OCI-LY1 (cell line): ENCODE measurements at regions not wholly inside any gene's neighbourhood (a gene's known extent, or its start where the extent isn't known, plus 50 kb on each side); places are given as distances from the start of the nearest gene placed in this dataset.

Experiments used
- CTCF ChIP-seq: fragments of 200-600 bp; sonication (generic), shearing (Covaris generic); IDR thresholded peaks from 2 replicates; pipeline ENCODE4 v1.5.1; 2017; ENCODE audit warnings: mild to moderate bottlenecking, antibody characterized with exemption, low read length, moderate library complexity, mixed read lengths
- EZH2 ChIP-seq: fragments of 200-600 bp; sonication (generic), shearing (Covaris generic); IDR thresholded peaks from 2 replicates; pipeline ENCODE4 v1.8.0; 2017; ENCODE audit warnings: borderline replicate concordance, mixed run types, mild to moderate bottlenecking, antibody characterized with exemption, low read length, moderate library complexity, mixed read lengths

DNA sequence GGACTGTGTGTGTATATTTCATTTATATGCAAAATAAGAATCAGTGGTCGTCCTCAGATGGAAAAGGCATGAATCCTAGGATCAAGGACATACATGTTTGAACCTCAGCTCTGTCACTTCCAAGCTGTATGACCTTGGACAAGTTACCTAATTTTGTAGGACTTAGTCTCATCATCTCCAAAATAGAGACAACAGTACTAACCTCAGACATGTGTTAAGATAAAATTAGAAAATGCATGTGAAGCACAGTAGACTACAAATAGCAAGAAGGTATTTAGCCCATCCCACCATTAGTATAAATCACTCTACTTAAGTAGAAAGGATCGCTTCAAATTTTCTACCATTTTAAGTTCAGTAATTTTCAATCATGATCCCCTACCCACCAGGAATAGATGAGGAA is 309.8 kb downstream of the ZEB2 start:
- TF ChIP-seq CTCF (no peak), EZH2 (no peak)
